IMR-90 (cell line): ENCODE measurements at regions not wholly inside any gene's neighbourhood (a gene's known extent, or its start where the extent isn't known, plus 50 kb on each side); places are given as distances from the start of the nearest gene placed in this dataset.

Experiments
- ATAC-seq: fragments of 200-7000 bp; cut with Tn5 transposase; 2 replicates; pipeline ENCODE4 v1.9.1; 2020; ENCODE audit warnings: low read depth, mild to moderate bottlenecking, moderate library complexity
- BruUV-seq: library from RNA; stranded (reverse); fragments of 400-500 nt; replicated peaks from 2 replicates; lab custom pipeline; 2021; lab: Mats Ljungman, UMichigan
- CTCF ChIA-PET: fragments of 300-600 bp; formaldehyde crosslinking; extraction: SDS; loops from one replicate; lab custom pipeline; 2021; ENCODE audit warnings: antibody characterized with exemption; lab: Yijun Ruan, JAX
- POLR2A ChIA-PET: fragments of 300-600 bp; sonication (Branson Sonifier 250); formaldehyde crosslinking; loops from one replicate; lab custom pipeline; 2022; ENCODE audit warnings: antibody characterized with exemption; ENCODE audit not compliant: unreplicated experiment; lab: Charles Lee
- DNase-seq: peaks from one replicate; pipeline ENCODE4 v3.0.0; 2013
- H2AFZ ChIP-seq: replicated peaks from 2 replicates; pipeline ENCODE3; 2013; ENCODE audit warnings: low read length, mild to moderate bottlenecking; ENCODE audit not compliant: poor library complexity
- H2AK5ac ChIP-seq: 2 replicates; pipeline ENCODE4 v1.6.1; 2013; ENCODE audit warnings: low read depth, low read length, inconsistent platforms
- H2AK9ac ChIP-seq: replicated peaks from 2 replicates; pipeline ENCODE3; 2013; ENCODE audit warnings: mild to moderate bottlenecking, low read depth, low read length, moderate library complexity; ENCODE audit not compliant: poor library complexity
- H2BK120ac ChIP-seq: 2 replicates; pipeline ENCODE4 v1.6.1; 2013; ENCODE audit warnings: low read depth, low read length, inconsistent platforms
- H2BK15ac ChIP-seq: 3 replicates; pipeline ENCODE4 v1.6.1; 2013; ENCODE audit warnings: low read depth, low read length, inconsistent platforms
- H2BK20ac ChIP-seq: 2 replicates; pipeline ENCODE4 v1.6.1; 2013; ENCODE audit warnings: low read depth, mild to moderate bottlenecking, inconsistent platforms, low read length, moderate library complexity
- H2BK5ac ChIP-seq: 2 replicates; pipeline ENCODE4 v1.6.1; 2013; ENCODE audit warnings: mild to moderate bottlenecking, low read depth, low read length, inconsistent platforms; ENCODE audit not compliant: poor library complexity, severe bottlenecking
- H3K14ac ChIP-seq: replicated peaks from 2 replicates; pipeline ENCODE4 v1.6.1; 2013; ENCODE audit warnings: low read depth, low read length, inconsistent platforms
- H3K18ac ChIP-seq: 2 replicates; pipeline ENCODE4 v1.6.1; 2013; ENCODE audit warnings: low read depth, low read length, control low read depth
- H3K23ac ChIP-seq: 2 replicates; pipeline ENCODE4 v1.6.1; 2013; ENCODE audit warnings: low read depth, low read length, inconsistent platforms
- H3K27ac ChIP-seq: 2 replicates; pipeline ENCODE4 v1.5.1; 2013; ENCODE audit warnings: mild to moderate bottlenecking, control low read depth, low read length; ENCODE audit not compliant: insufficient read depth
- H3K27me3 ChIP-seq: 2 replicates; pipeline ENCODE4 v1.6.1; 2013; ENCODE audit warnings: low read length; ENCODE audit not compliant: control insufficient read depth, insufficient read depth
- H3K36me3 ChIP-seq: 2 replicates; pipeline ENCODE4 v1.6.1; 2013; ENCODE audit warnings: low read length, mixed read lengths; ENCODE audit not compliant: control insufficient read depth, insufficient read depth
- H3K4ac ChIP-seq: 2 replicates; pipeline ENCODE4 v1.6.1; 2013; ENCODE audit warnings: low read depth, low read length, inconsistent platforms
- H3K4me1 ChIP-seq: 2 replicates; pipeline ENCODE4 v1.6.1; 2013; ENCODE audit warnings: low read length, mixed read lengths; ENCODE audit not compliant: control insufficient read depth, insufficient read depth
- H3K4me2 ChIP-seq: 2 replicates; pipeline ENCODE4 v1.6.1; 2013; ENCODE audit warnings: low read depth, mild to moderate bottlenecking, control low read depth, low read length, moderate library complexity
- H3K4me3 ChIP-seq: 2 replicates; pipeline ENCODE4 v1.5.1; 2013; ENCODE audit warnings: low read depth, mild to moderate bottlenecking, control low read depth, low read length, moderate library complexity; ENCODE audit not compliant: insufficient read depth
- H3K56ac ChIP-seq: 2 replicates; pipeline ENCODE4 v1.6.1; 2013; ENCODE audit warnings: low read length, inconsistent platforms; ENCODE audit not compliant: insufficient read depth; ENCODE audit errors: extremely low read depth
- H3K79me1 ChIP-seq, 2 experiments: 2 replicates each; pipeline ENCODE4 v1.6.1; 2013; ENCODE audit warnings: low read length in 2 of 2, inconsistent platforms in 1 of 2, low read depth in 1 of 2
- H3K9ac ChIP-seq: 2 replicates; pipeline ENCODE4 v1.6.1; 2013; ENCODE audit warnings: low read depth, low read length, control low read depth
- H3K9me1 ChIP-seq: 2 replicates; pipeline ENCODE4 v1.6.1; 2013; ENCODE audit warnings: low read length, inconsistent platforms; ENCODE audit not compliant: insufficient read depth
- H3K9me3 ChIP-seq: 2 replicates; pipeline ENCODE4 v1.6.1; 2013; ENCODE audit warnings: low read length; ENCODE audit not compliant: control insufficient read depth, insufficient read depth
- H4K20me1 ChIP-seq: 2 replicates; pipeline ENCODE4 v1.6.1; 2013; ENCODE audit warnings: low read length, inconsistent platforms; ENCODE audit not compliant: insufficient read depth
- H4K5ac ChIP-seq: 2 replicates; pipeline ENCODE4 v1.6.1; 2013; ENCODE audit warnings: mild to moderate bottlenecking, low read depth, low read length, control low read depth
- H4K8ac ChIP-seq, 2 experiments: 2 replicates each; pipeline ENCODE4 v1.6.1; 2013; ENCODE audit warnings: low read depth in 2 of 2, low read length in 2 of 2, control low read depth in 1 of 2, inconsistent platforms in 1 of 2
- H4K91ac ChIP-seq: 2 replicates; pipeline ENCODE4 v1.6.1; 2013; ENCODE audit warnings: low read depth, low read length, inconsistent platforms; ENCODE audit not compliant: insufficient read depth
- BHLHE40 ChIP-seq: fragments of 150-350 bp; IDR thresholded peaks from 2 replicates; pipeline ENCODE4 v1.6.1; 2016; ENCODE audit warnings: mild to moderate bottlenecking, low read depth, low read length
- CEBPB ChIP-seq: IDR thresholded peaks from 2 replicates; pipeline ENCODE4 v1.6.1; 2012; ENCODE audit warnings: low read depth, low read length, improper control_type of control experiment
- CTCF ChIP-seq: conservative IDR thresholded peaks from 2 replicates; pipeline ENCODE4 v1.5.1; 2012; ENCODE audit warnings: mild to moderate bottlenecking, low read depth, low read length, improper control_type of control experiment
- MAFK ChIP-seq: IDR thresholded peaks from 2 replicates; pipeline ENCODE4 v1.6.1; 2012; ENCODE audit warnings: low read depth, low read length, improper control_type of control experiment
- MAZ ChIP-seq: IDR thresholded peaks from 2 replicates; pipeline ENCODE4 v1.6.1; 2012; ENCODE audit warnings: low read depth, mild to moderate bottlenecking, low read length, improper control_type of control experiment, moderate library complexity, borderline replicate concordance
- MXI1 ChIP-seq: IDR thresholded peaks from 2 replicates; pipeline ENCODE4 v1.6.1; 2012; ENCODE audit warnings: low read depth, mild to moderate bottlenecking, low read length, moderate library complexity, borderline replicate concordance
- NFE2L2 ChIP-seq: fragments of 150-350 bp; IDR thresholded peaks from 2 replicates; pipeline ENCODE4 v1.6.1; 2016; ENCODE audit warnings: low read depth, mild to moderate bottlenecking, low read length
- RCOR1 ChIP-seq: IDR thresholded peaks from 2 replicates; pipeline ENCODE4 v1.6.1; 2012; ENCODE audit warnings: mild to moderate bottlenecking, low read length, improper control_type of control experiment; ENCODE audit not compliant: insufficient replicate concordance
- RFX5 ChIP-seq: IDR thresholded peaks from 2 replicates; pipeline ENCODE4 v1.8.0; 2012; ENCODE audit warnings: low read depth, mild to moderate bottlenecking, low read length, moderate library complexity
- WGBS, 2 experiments: methylation state at CpG; one replicate each; pipeline versions ENCODE4 v1.1.5 to v1.1.7; 2013; ENCODE audit warnings: missing lambda C conversion rate in 2 of 2; ENCODE audit not compliant: insufficient read length in 1 of 2; ENCODE audit errors: extremely low coverage in 2 of 2; 5-methylcytosine and 5-hydroxymethylcytosine counted together
- dilution Hi-C: fragments of 300-500 bp; cut with HindIII; formaldehyde crosslinking; loops from one replicate; pipeline ENCODE4 v1.14.3; 2018; ENCODE audit warnings: low sequenced_read_pairs; ENCODE audit not compliant: unreplicated experiment
- in situ Hi-C: fragments of 300-500 bp; cut with MboI; formaldehyde crosslinking; loops from 3 replicates; pipeline ENCODE4 v1.14.3; 2019; ENCODE audit warnings: low sequenced_read_pairs, inconsistent platforms, mixed read lengths
- intact Hi-C: fragments of 100-400 bp; cut with micrococcal nuclease; formaldehyde crosslinking; loops from 2 replicates; pipeline ENCODE4 v1.10.0; 2022

GRCh38 chr10:88033793-88034192, 170.4 kb downstream of the PTEN start:
- Histone ChIP-seq H3K14ac (no peak overlapping the region), H3K4me1 (peaks cover 9% of the 10 kb centered on the region), H3K9ac (no peak overlapping the region), H4K5ac (no peak overlapping the region), H3K27me3 (0 out of 2 replicates have a peak, but pooled peaks cover 3% of the 10 kb centered on the region), H2BK120ac (no peak overlapping the region), H3K4me2 (no peak overlapping the region), H3K79me1 (no peaks in the 10 kb centered on the region), H2BK15ac (no peak overlapping the region), H2BK5ac (no peak overlapping the region), H2AFZ (no peak overlapping the region), H3K56ac (no peak overlapping the region), H3K4me3 (no peak overlapping the region), H2AK9ac (no peak overlapping the region), H4K91ac (0 out of 2 replicates have a peak overlapping the region, but pooled peaks have one; percentile 7), H3K9me3 (no peaks in the 10 kb centered on the region), H3K9me1 (peaks cover 8% of the 10 kb centered on the region; the same call in 1 of the 2 replicates), H2BK20ac (no peak overlapping the region), H4K20me1 (no peaks in the 10 kb centered on the region), H2AK5ac (peak overlapping the region; percentile 13; the same call in 1 of the 2 replicates), H3K23ac (no peak overlapping the region), H3K27ac (no peak overlapping the region), H3K18ac (no peak overlapping the region), H3K4ac (no peak overlapping the region), H3K36me3 (no peaks in the 10 kb centered on the region), H4K8ac (no peak overlapping the region)
- 80% methylated on average over 2 of the region's 4 CpGs; no CpG with 5 or more reads in 1 of the 2 experiments for WGBS, 2 experiments
- dilution Hi-C loops (no loop called here), intact Hi-C loops (loop anchor here (5.0 kb wide), 1 partner anchor 64 kb away; no protein-coding TSS in a partner anchor), in situ Hi-C loops (no loop called here)
- ChIA-PET CTCF (no interaction called here), POLR2A (no interaction called here)
- TF ChIP-seq RCOR1 (no peak), MAFK (no peak), MAZ (no peak), MXI1 (no peak), CTCF (no peak), CEBPB (no peak), NFE2L2 (no peak), BHLHE40 (no peak), RFX5 (no peak)
- no TSS peak for BruUV-seq
- DNase-seq = no peak
- no peak for ATAC-seq
